Activated CD8-positive, alpha-beta T cell treated with anti-CD3 and anti-CD28 coated beads for 36 hours (primary cell): ENCODE measurements at regions not wholly inside any gene's neighbourhood (a gene's known extent, or its start where the extent isn't known, plus 50 kb on each side); places are given as distances from the start of the nearest gene placed in this dataset.
"Not testable (repeated sequence)": the region's sequence is repeated elsewhere in the genome, so short reads cannot be mapped to it uniquely, and the experiment has no call there.

Source experiments
- ATAC-seq: fragments of 200-7000 bp; cut with Tn5 transposase; one replicate; pipeline ENCODE4 v1.10.0; 2021; ENCODE audit warnings: mild to moderate bottlenecking, moderate library complexity
- CTCF ChIA-PET: fragments of 350-600 bp; sonication (Branson Sonifier 250); formaldehyde crosslinking; loops from one replicate; lab custom pipeline; 2021; ENCODE audit warnings: antibody characterized with exemption; lab: Charles Lee
- POLR2A ChIA-PET: fragments of 350-600 bp; sonication (Branson Sonifier 250); formaldehyde crosslinking; loops from one replicate; lab custom pipeline; 2021; ENCODE audit warnings: antibody characterized with exemption; lab: Charles Lee
- DNase-seq: peaks from one replicate; pipeline ENCODE4 v3.0.0-alpha.2; 2020
- H3K27ac Mint-ChIP-seq: one replicate; pipeline ENCODE4 v1.8.0; 2021; ENCODE audit warnings: mild to moderate bottlenecking, mixed read lengths
- H3K27me3 Mint-ChIP-seq: one replicate; pipeline ENCODE4 v1.8.0; 2021; ENCODE audit warnings: mixed read lengths
- H3K36me3 Mint-ChIP-seq: one replicate; pipeline ENCODE4 v1.8.0; 2021; ENCODE audit warnings: low read depth, mixed read lengths
- H3K4me1 Mint-ChIP-seq: one replicate; pipeline ENCODE4 v1.8.0; 2021; ENCODE audit warnings: low read depth, mixed read lengths
- H3K4me3 Mint-ChIP-seq: one replicate; pipeline ENCODE4 v1.8.0; 2021; ENCODE audit warnings: mild to moderate bottlenecking, moderate library complexity, mixed read lengths
- H3K9me3 Mint-ChIP-seq: one replicate; pipeline ENCODE4 v1.8.0; 2021; ENCODE audit warnings: mixed read lengths
- intact Hi-C: fragments of 100-400 bp; cut with micrococcal nuclease; formaldehyde crosslinking; loops from one replicate; pipeline ENCODE4 v1.10.0; 2022
- TF ChIP-seq, protein P1 (sequence below): fragments of 200-600 bp; IDR thresholded peaks from one replicate; pipeline ENCODE4 v1.8.0; 2022; ENCODE audit warnings: antibody characterized with exemption, mild to moderate bottlenecking

GRCh38 chr2:173720306-173720705 is 244.9 kb downstream of the SP3 start:
- no peak for ATAC-seq
- Mint-ChIP-seq H3K36me3 (no peaks in the 10 kb centered on the region), H3K27me3 (peaks cover 31% of the 10 kb centered on the region), H3K9me3 (no peaks in the 10 kb centered on the region), H3K4me3 (no peak overlapping the region), H3K27ac (no peak overlapping the region), H3K4me1 (no peaks in the 10 kb centered on the region)
- TF ChIP-seq, protein P1, sequence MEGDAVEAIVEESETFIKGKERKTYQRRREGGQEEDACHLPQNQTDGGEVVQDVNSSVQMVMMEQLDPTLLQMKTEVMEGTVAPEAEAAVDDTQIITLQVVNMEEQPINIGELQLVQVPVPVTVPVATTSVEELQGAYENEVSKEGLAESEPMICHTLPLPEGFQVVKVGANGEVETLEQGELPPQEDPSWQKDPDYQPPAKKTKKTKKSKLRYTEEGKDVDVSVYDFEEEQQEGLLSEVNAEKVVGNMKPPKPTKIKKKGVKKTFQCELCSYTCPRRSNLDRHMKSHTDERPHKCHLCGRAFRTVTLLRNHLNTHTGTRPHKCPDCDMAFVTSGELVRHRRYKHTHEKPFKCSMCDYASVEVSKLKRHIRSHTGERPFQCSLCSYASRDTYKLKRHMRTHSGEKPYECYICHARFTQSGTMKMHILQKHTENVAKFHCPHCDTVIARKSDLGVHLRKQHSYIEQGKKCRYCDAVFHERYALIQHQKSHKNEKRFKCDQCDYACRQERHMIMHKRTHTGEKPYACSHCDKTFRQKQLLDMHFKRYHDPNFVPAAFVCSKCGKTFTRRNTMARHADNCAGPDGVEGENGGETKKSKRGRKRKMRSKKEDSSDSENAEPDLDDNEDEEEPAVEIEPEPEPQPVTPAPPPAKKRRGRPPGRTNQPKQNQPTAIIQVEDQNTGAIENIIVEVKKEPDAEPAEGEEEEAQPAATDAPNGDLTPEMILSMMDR, result no peak
- intact Hi-C loops, result no loop called here
- DNase-seq, result no peak
- ChIA-PET CTCF (no interaction called here), POLR2A (no interaction called here)

DNA sequence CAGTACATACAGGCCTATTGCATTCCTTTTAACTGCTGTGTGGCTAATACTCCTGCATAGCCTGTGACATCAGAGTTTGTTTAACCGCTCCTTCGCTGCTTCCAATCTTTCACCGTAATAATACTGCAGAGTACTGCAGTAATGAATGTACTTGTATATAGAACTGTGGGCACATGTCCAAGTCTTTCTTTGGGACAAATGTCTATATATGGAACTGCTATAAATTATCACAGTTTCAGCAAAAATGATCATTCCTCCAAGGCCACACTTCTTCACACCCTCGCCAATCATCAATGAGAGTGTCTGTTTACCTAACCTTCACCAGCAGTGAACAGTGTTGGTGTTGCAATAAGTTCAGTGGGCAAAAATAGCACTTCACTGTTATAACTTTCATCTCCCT is 230.4 kb downstream of the SP3 start:
- no peaks in the 10 kb centered on the region for H3K4me1 Mint-ChIP-seq
- H3K27ac Mint-ChIP-seq, result no peak overlapping the region
- H3K36me3 Mint-ChIP-seq, result no peaks in the 10 kb centered on the region
- ATAC-seq (no peak), DNase-seq (no peak)
- TF ChIP-seq, protein P1, result no peak
- POLR2A ChIA-PET, result no interaction called here
- CTCF ChIA-PET, result no interaction called here
- no peaks in the 10 kb centered on the region for H3K9me3 Mint-ChIP-seq
- H3K27me3 Mint-ChIP-seq, result peaks cover 5% of the 10 kb centered on the region
- intact Hi-C loops, result no loop called here
- no peak overlapping the region for H3K4me3 Mint-ChIP-seq

DNA sequence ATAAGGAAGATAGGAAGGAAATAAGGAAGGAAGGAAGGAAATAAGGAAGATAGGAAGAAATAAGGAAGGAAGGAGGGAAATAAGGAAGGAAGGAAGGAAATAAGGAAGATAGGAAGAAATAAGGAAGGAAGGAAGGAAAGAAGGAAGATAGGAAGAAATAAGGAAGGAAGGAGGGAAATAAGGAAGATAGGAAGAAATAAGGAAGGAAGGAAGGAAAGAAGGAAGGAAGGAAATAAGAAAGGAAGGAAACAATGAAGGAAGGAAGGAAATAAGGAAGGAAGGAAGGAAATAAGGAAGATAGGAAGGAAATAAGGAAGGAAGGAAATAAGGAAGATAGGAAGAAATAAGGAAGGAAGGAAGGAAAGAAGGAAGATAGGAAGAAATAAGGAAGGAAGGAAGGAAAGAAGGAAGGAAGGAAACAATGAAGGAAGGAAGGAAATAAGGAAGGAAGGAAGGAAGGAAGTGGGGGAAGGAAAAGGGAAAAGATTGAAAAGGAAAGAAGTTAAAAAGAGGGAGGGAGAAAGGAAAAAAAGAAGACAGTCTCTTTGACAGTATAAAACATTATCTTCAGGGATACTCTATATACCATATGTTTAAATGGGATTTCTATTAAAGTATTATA is 227.1 kb downstream of the SP3 start:
- ATAC-seq, DNase-seq, CTCF ChIA-PET, H3K9me3 Mint-ChIP-seq, POLR2A ChIA-PET, H3K4me1 Mint-ChIP-seq, H3K4me3 Mint-ChIP-seq, H3K36me3 Mint-ChIP-seq, H3K27ac Mint-ChIP-seq, intact Hi-C loops: not testable (repeated sequence)
- peaks cover 15% of the 10 kb centered on the region for H3K27me3 Mint-ChIP-seq

DNA sequence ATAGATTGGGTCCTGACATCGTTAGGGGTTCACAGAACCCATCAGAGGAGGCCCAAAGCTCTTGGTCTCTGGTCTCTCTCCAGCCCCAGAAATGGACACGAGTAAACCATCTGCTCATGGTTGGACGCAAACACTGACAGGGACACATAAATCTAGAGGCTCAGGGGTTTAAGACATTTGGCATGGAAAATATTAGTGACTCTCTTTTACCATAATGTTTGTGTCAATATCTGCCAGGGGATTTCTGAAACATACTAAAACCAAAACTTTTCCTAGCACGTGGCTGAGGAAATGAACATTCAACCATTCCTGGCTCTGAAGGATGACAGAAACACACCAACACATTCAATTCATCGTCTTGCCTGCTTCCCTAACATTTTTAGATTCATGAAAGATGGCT is 226.2 kb downstream of the SP3 start:
- no peaks in the 10 kb centered on the region for H3K4me1 Mint-ChIP-seq
- H3K9me3 Mint-ChIP-seq, result no peaks in the 10 kb centered on the region
- DNase-seq (no peak), ATAC-seq (no peak)
- H3K36me3 Mint-ChIP-seq, result no peaks in the 10 kb centered on the region
- H3K27me3 Mint-ChIP-seq, result peaks cover 19% of the 10 kb centered on the region
- ChIA-PET CTCF (no interaction called here), POLR2A (interaction anchor here (0.6 kb wide), 1 partner anchor 258 kb away, joined by 3 read pairs; no protein-coding TSS in a partner anchor)
- H3K27ac Mint-ChIP-seq, result no peak overlapping the region
- intact Hi-C loops, result no loop called here
- TF ChIP-seq, protein P1, result no peak
- no peak overlapping the region for H3K4me3 Mint-ChIP-seq

- intact Hi-C loops, result no loop called here
- no peak for DNase-seq
- TF ChIP-seq, protein P1, result no peak
- Mint-ChIP-seq H3K4me3 (no peak overlapping the region), H3K36me3 (no peaks in the 10 kb centered on the region), H3K9me3 (no peaks in the 10 kb centered on the region), H3K27me3 (peaks cover 19% of the 10 kb centered on the region), H3K27ac (no peak overlapping the region), H3K4me1 (no peaks in the 10 kb centered on the region)
- no peak for ATAC-seq
- POLR2A ChIA-PET, result no interaction called here
- CTCF ChIA-PET, result interaction anchor here (1.0 kb wide), 1 partner anchor 338 kb away, joined by 3 read pairs; no protein-coding TSS in a partner anchor
These were observed 224.5 kb downstream of the SP3 start for GRCh38 chr2:173740639-173741038.
